KMS-11 (cell line): ENCODE measurements at regions not wholly inside any gene's neighbourhood (a gene's known extent, or its start where the extent isn't known, plus 50 kb on each side); places are given as distances from the start of the nearest gene placed in this dataset.

Source experiments
- H2AFZ ChIP-seq: fragments of 200-600 bp; sonication (generic); 2 replicates; pipeline ENCODE4 v1.6.1; 2016; ENCODE audit warnings: antibody characterized with exemption, mixed run types, low read depth
- H3K27ac ChIP-seq: fragments of 200-600 bp; sonication (generic); 2 replicates; pipeline ENCODE4 v1.6.1; 2016; ENCODE audit warnings: mild to moderate bottlenecking, mixed run types
- H3K27me3 ChIP-seq: fragments of 200-600 bp; sonication (generic); 2 replicates; pipeline ENCODE4 v1.6.1; 2017; ENCODE audit warnings: mild to moderate bottlenecking, low read depth, mixed run types, moderate library complexity; ENCODE audit not compliant: insufficient read depth
- H3K36me3 ChIP-seq: fragments of 200-600 bp; sonication (generic); 2 replicates; pipeline ENCODE4 v1.6.1; 2017; ENCODE audit warnings: mild to moderate bottlenecking, mixed run types; ENCODE audit not compliant: insufficient read depth
- H3K4me1 ChIP-seq: fragments of 200-600 bp; sonication (generic); 2 replicates; pipeline ENCODE4 v1.6.1; 2016; ENCODE audit warnings: mild to moderate bottlenecking, low read depth, mixed run types; ENCODE audit not compliant: poor library complexity, severe bottlenecking
- H3K4me2 ChIP-seq: fragments of 200-600 bp; sonication (generic); 2 replicates; pipeline ENCODE4 v1.7.0; 2016; ENCODE audit warnings: mild to moderate bottlenecking, mixed run types
- H3K4me3 ChIP-seq: fragments of 200-600 bp; sonication (generic); IDR thresholded peaks from 2 replicates; pipeline ENCODE4 v1.6.1; 2017; ENCODE audit warnings: low read depth, low read length, mixed read lengths; ENCODE audit not compliant: insufficient read depth
- H3K79me2 ChIP-seq: fragments of 200-600 bp; sonication (generic); 2 replicates; pipeline ENCODE4 v1.6.1; 2016; ENCODE audit warnings: low read depth, mixed run types; ENCODE audit not compliant: insufficient read depth
- H3K9ac ChIP-seq: fragments of 200-600 bp; sonication (generic); 2 replicates; pipeline ENCODE4 v1.6.1; 2016; ENCODE audit warnings: mild to moderate bottlenecking, mixed run types
- H4K20me1 ChIP-seq: fragments of 200-600 bp; sonication (generic); 2 replicates; pipeline ENCODE4 v1.6.1; 2016; ENCODE audit warnings: mild to moderate bottlenecking, mixed run types; ENCODE audit not compliant: insufficient read depth
- TF ChIP-seq, protein P1 (sequence below): fragments of 200-600 bp; sonication (generic); conservative IDR thresholded peaks from 2 replicates; pipeline ENCODE4 v1.6.1; 2017; ENCODE audit warnings: low read depth, mild to moderate bottlenecking, antibody characterized with exemption, low read length, moderate library complexity, mixed read lengths

DNA sequence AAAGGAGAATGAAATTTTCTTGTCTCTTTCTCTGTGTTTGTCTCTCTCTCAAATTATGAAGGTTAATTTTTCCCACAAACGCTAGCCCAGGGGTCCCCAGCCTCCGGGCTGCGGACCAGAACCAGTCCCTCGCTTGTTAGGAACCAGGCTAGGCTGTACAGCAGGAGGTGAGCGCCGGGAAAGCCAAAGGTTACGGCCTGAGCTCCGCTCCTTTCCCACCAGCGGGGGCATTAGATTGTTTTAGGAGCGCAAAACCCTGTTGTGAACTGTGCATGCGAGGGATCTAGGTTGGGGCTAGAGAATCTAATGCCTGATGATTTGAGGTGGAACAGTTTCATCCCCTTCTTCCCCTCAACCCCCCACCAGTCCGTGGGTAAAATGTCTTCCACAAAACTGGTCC lies 74.7 kb upstream of the ZNF385D start:
- H3K27ac ChIP-seq = no peak overlapping the region
- no peaks in the 10 kb centered on the region for H3K79me2 ChIP-seq
- H3K4me3 ChIP-seq = no peak overlapping the region
- no peak overlapping the region for H2AFZ ChIP-seq
- no peak overlapping the region for H3K4me2 ChIP-seq
- no peaks in the 10 kb centered on the region for H3K4me1 ChIP-seq
- H4K20me1 ChIP-seq = no peaks in the 10 kb centered on the region
- H3K36me3 ChIP-seq = no peaks in the 10 kb centered on the region
- H3K9ac ChIP-seq = no peak overlapping the region
- H3K27me3 ChIP-seq = no peaks in the 10 kb centered on the region
- TF ChIP-seq, protein P1, sequence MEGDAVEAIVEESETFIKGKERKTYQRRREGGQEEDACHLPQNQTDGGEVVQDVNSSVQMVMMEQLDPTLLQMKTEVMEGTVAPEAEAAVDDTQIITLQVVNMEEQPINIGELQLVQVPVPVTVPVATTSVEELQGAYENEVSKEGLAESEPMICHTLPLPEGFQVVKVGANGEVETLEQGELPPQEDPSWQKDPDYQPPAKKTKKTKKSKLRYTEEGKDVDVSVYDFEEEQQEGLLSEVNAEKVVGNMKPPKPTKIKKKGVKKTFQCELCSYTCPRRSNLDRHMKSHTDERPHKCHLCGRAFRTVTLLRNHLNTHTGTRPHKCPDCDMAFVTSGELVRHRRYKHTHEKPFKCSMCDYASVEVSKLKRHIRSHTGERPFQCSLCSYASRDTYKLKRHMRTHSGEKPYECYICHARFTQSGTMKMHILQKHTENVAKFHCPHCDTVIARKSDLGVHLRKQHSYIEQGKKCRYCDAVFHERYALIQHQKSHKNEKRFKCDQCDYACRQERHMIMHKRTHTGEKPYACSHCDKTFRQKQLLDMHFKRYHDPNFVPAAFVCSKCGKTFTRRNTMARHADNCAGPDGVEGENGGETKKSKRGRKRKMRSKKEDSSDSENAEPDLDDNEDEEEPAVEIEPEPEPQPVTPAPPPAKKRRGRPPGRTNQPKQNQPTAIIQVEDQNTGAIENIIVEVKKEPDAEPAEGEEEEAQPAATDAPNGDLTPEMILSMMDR = no peak

DNA sequence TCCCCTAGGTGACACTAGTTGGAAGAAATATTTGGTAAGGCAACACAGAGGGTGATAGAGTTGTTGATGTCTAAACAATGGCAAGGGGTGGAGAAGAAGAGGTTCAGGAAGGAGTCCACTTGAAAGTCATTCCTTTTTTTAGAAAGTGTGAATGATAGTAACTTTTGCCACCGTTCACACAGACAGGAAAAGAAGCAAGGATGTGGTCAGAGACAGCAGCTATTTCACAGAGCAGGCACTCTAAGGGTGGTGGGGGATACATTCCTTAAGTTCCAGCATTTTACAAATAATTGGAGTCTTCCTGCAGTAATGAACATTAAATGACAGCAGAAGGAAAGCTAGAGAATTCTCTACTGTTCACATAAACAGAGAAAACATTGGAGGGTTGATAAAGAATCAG lies 75.4 kb upstream of the ZNF385D start:
- Histone ChIP-seq H3K27ac (no peak overlapping the region), H3K4me3 (no peak overlapping the region), H2AFZ (no peak overlapping the region), H4K20me1 (no peaks in the 10 kb centered on the region), H3K79me2 (no peaks in the 10 kb centered on the region), H3K4me1 (no peaks in the 10 kb centered on the region), H3K4me2 (no peak overlapping the region), H3K36me3 (no peaks in the 10 kb centered on the region), H3K27me3 (no peaks in the 10 kb centered on the region), H3K9ac (no peak overlapping the region)
- TF ChIP-seq, protein P1 = no peak

DNA sequence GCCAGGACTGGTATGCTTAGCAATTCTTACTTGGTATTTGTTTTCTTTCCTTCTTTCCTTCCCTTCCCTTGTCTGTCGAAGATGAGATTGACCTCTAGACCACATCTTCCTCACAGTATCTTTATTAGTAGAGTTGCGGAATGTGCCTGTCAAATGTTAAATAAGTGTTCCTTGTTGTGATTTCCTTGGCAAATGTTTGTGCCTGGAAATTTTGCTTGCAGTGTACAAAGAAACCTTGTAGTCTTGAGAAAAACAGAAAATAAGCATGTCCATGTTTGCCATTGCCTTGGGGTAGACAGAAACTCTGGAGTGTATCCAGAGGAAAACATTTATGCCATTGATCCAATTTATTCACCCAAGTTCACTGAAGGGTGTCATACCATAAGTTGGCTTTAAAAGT lies 79.5 kb upstream of the ZNF385D start:
- Histone ChIP-seq H3K79me2 (no peaks in the 10 kb centered on the region), H3K4me2 (no peak overlapping the region), H3K36me3 (no peaks in the 10 kb centered on the region), H2AFZ (no peak overlapping the region), H3K27ac (no peak overlapping the region), H3K4me3 (no peak overlapping the region), H4K20me1 (no peaks in the 10 kb centered on the region), H3K27me3 (no peaks in the 10 kb centered on the region), H3K9ac (no peak overlapping the region), H3K4me1 (no peaks in the 10 kb centered on the region)
- TF ChIP-seq, protein P1 = no peak

DNA sequence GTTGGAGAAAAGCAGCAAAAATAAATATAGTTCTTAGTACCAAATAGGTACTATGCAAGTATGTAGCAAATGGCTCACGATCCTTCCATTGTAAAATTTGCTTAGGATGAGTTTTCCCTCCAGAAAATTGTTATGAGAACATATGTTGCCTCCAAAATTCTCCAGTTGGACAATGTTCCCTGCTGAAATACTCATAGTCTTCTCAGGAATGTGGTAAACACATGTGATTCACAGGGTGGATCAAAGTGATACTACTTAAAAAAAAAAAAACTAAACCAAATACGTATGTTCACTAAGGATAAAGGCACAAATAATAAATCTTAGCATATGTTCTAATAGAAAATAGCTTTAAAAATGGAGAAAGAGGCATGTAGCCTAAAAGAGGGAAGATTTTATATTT lies 84.3 kb upstream of the ZNF385D start:
- H3K27ac ChIP-seq = no peak overlapping the region

More for the DNA sequence above, 84.3 kb upstream of the ZNF385D start:
- no peaks in the 10 kb centered on the region for H3K36me3 ChIP-seq
- no peaks in the 10 kb centered on the region for H4K20me1 ChIP-seq
- H3K79me2 ChIP-seq = no peaks in the 10 kb centered on the region
- H3K4me3 ChIP-seq = no peak overlapping the region
- TF ChIP-seq, protein P1 = no peak
- H3K4me2 ChIP-seq = no peak overlapping the region
- H3K9ac ChIP-seq = no peak overlapping the region
- no peaks in the 10 kb centered on the region for H3K4me1 ChIP-seq
- no peaks in the 10 kb centered on the region for H3K27me3 ChIP-seq
- no peak overlapping the region for H2AFZ ChIP-seq
